Fibroblast of lung (primary cell): ENCODE measurements at regions not wholly inside any gene's neighbourhood (a gene's known extent, or its start where the extent isn't known, plus 50 kb on each side); places are given as distances from the start of the nearest gene placed in this dataset.

ENCODE experiments used
- DNase-seq, 2 donors: peaks; one replicate each; pipeline versions ENCODE4 v3.0.0 to v3.0.0-alpha.2; 2010; ENCODE audit warnings: low read depth in 2 of 2
- H2AFZ ChIP-seq: 2 replicates; pipeline ENCODE4 v1.5.1; 2012; ENCODE audit warnings: low read length, control low read depth, inconsistent platforms
- H3K27ac ChIP-seq: 2 replicates; pipeline ENCODE4 v1.5.1; 2011; ENCODE audit warnings: low read length, control low read depth; ENCODE audit not compliant: insufficient read depth
- H3K27me3 ChIP-seq: 2 replicates; pipeline ENCODE4 v1.5.1; 2011; ENCODE audit warnings: mild to moderate bottlenecking, low read length; ENCODE audit not compliant: control insufficient read depth, insufficient read depth
- H3K36me3 ChIP-seq: 2 replicates; pipeline ENCODE4 v1.5.1; 2011; ENCODE audit warnings: low read length; ENCODE audit not compliant: control insufficient read depth, insufficient read depth
- H3K4me1 ChIP-seq: 2 replicates; pipeline ENCODE4 v1.5.1; 2011; ENCODE audit warnings: low read length; ENCODE audit not compliant: control insufficient read depth, insufficient read depth; ENCODE audit errors: extremely low read depth
- H3K4me2 ChIP-seq: 2 replicates; pipeline ENCODE4 v1.5.1; 2011; ENCODE audit warnings: low read length, control low read depth; ENCODE audit not compliant: insufficient read depth; ENCODE audit errors: extremely low read depth
- H3K4me3 ChIP-seq, 4 experiments: fragments of 200-600 bp in 1 of 4; sonication (generic) in 1 of 4; replicated peaks in 1 of 4; 2 replicates each; pipeline ENCODE4 v1.5.1; 2011 to 2016; ENCODE audit warnings: low read length in 4 of 4, low read depth in 3 of 4, mild to moderate bottlenecking in 3 of 4, control low read depth in 2 of 4, inconsistent platforms in 1 of 4, mixed read lengths in 1 of 4; ENCODE audit not compliant: insufficient read depth in 1 of 4; ENCODE audit errors: control extremely low read depth in 1 of 4
- H3K79me2 ChIP-seq: 2 replicates; pipeline ENCODE4 v1.5.1; 2012; ENCODE audit warnings: mild to moderate bottlenecking, low read length, inconsistent platforms; ENCODE audit not compliant: control insufficient read depth, insufficient read depth
- H3K9ac ChIP-seq: 2 replicates; pipeline ENCODE4 v1.5.1; 2011; ENCODE audit warnings: mild to moderate bottlenecking, low read length, control low read depth; ENCODE audit not compliant: insufficient read depth
- H3K9me3 ChIP-seq: 2 replicates; pipeline ENCODE4 v1.5.1; 2012; ENCODE audit warnings: low read depth, low read length; ENCODE audit not compliant: control insufficient read depth, insufficient read depth
- H4K20me1 ChIP-seq: 2 replicates; pipeline ENCODE4 v1.5.1; 2011; ENCODE audit warnings: low read length; ENCODE audit not compliant: control insufficient read depth, insufficient read depth; ENCODE audit errors: extremely low read depth
- CTCF ChIP-seq, 2 donors: IDR thresholded peaks in 1 of 2; conservative IDR thresholded peaks in 1 of 2; 1 replicate in 1 of 2; 2 replicates in 1 of 2; pipeline ENCODE4 v1.5.1; 2011 to 2012; ENCODE audit warnings: low read length in 2 of 2, control low read depth in 1 of 2, inconsistent platforms in 1 of 2, low read depth in 1 of 2, mild to moderate bottlenecking in 1 of 2
- EZH2 ChIP-seq: IDR thresholded peaks from 2 replicates; pipeline ENCODE4 v1.5.1; 2012; ENCODE audit warnings: low read length, control low read depth, mild to moderate bottlenecking; ENCODE audit errors: missing control alignments

GRCh38 chr6:19333936-19334335 is 503.2 kb upstream of the ID4 start:
- Histone ChIP-seq H3K36me3 (no peaks in the 10 kb centered on the region), H2AFZ (no peak overlapping the region), H4K20me1 (no peaks in the 10 kb centered on the region), H3K4me1 (no peaks in the 10 kb centered on the region), H3K9me3 (no peaks in the 10 kb centered on the region), H3K4me3 (no peak overlapping the region), H3K4me2 (no peak overlapping the region), H3K27me3 (no peaks in the 10 kb centered on the region), H3K27ac (no peak overlapping the region), H3K9ac (no peak overlapping the region), H3K79me2 (no peaks in the 10 kb centered on the region)
- TF ChIP-seq CTCF (conservative IDR thresholded peaks at IDR 0.05 in 1 of 2, IDR thresholded peaks at IDR 0.05 in 1 of 2; ENCODE audit: low read depth in 1 of 2, low read length in 2 of 2) (no peak), EZH2 (no peak)
- DNase-seq, result peak; percentile 31 to 80

DNA sequence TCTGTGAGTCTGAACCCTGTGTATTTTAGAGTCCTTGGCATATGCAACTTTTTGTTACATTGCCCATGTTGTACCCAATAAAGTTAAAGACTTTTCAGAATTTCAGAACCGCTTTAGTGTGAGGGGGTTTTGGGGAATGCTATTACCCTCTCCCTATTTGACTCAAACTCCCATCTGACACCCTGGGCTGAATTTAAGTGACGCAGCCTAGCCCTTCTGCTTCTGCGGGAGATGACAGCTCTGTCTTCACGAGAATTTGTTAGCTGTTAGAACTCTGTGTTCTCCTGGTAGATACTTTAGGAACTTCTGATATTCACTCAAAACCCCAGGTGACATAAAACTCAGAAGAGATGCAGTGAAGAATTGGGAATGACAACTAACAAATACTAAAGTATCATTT is 500.6 kb upstream of the ID4 start:
- no peak overlapping the region for H3K27ac ChIP-seq
- TF ChIP-seq EZH2 (no peak), CTCF (conservative IDR thresholded peaks at IDR 0.05 in 1 of 2, IDR thresholded peaks at IDR 0.05 in 1 of 2; ENCODE audit: low read depth in 1 of 2, low read length in 2 of 2) (no peak)
- no peaks in the 10 kb centered on the region for H3K4me1 ChIP-seq
- no peaks in the 10 kb centered on the region for H3K79me2 ChIP-seq
- no peaks in the 10 kb centered on the region for H4K20me1 ChIP-seq
- no peaks in the 10 kb centered on the region for H3K9me3 ChIP-seq
- H3K9ac ChIP-seq, result no peak overlapping the region
- no peaks in the 10 kb centered on the region for H3K36me3 ChIP-seq
- no peaks in the 10 kb centered on the region for H3K27me3 ChIP-seq
- H3K4me2 ChIP-seq, result no peak overlapping the region
- no peak for DNase-seq
- no peak overlapping the region for H3K4me3 ChIP-seq
- no peak overlapping the region for H2AFZ ChIP-seq

- no peak overlapping the region for H3K9ac ChIP-seq
- H3K79me2 ChIP-seq, result no peaks in the 10 kb centered on the region
- TF ChIP-seq EZH2 (no peak), CTCF (conservative IDR thresholded peaks at IDR 0.05 in 1 of 2, IDR thresholded peaks at IDR 0.05 in 1 of 2; ENCODE audit: low read depth in 1 of 2, low read length in 2 of 2) (no peak)
- no peak overlapping the region for H3K4me2 ChIP-seq
- no peak overlapping the region for H3K4me3 ChIP-seq
- no peak overlapping the region for H2AFZ ChIP-seq
- DNase-seq, result peak in 1 of 2 donors; percentile 26
- H3K27ac ChIP-seq, result no peak overlapping the region
- H3K4me1 ChIP-seq, result no peaks in the 10 kb centered on the region
- H3K9me3 ChIP-seq, result no peaks in the 10 kb centered on the region
- no peaks in the 10 kb centered on the region for H3K36me3 ChIP-seq
- H3K27me3 ChIP-seq, result no peaks in the 10 kb centered on the region
- H4K20me1 ChIP-seq, result no peaks in the 10 kb centered on the region
Observed at GRCh38 chr6:19337101-19337500, 500.1 kb upstream of the ID4 start.
